ENCODE measurements at regions not wholly inside any gene's neighbourhood (a gene's known extent, or its start where the extent isn't known, plus 50 kb on each side); places are given as distances from the start of the nearest gene placed in this dataset.
A peak's percentile ranks its signal among the peaks of the same experiment; 100 is the strongest.

DNA sequence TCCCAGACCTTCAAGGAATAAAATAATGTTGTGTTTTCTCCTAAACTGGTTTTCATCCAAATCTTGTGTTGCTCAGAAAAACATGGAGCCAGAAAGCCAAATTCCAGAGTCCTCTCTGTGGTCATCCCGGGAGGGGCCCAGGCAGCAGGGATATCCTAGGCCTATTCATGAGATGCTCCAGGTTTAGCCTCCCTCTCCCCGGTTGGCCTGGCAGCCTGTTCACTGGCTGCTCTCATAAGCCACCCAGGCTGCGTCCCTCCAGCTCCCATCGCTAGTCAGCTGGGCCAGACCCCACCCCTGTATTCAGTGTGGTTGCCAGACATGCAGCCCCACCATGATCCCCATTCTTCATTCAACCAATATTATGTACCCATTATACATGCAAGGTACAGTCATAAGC is 113.4 kb upstream of the F3 start:
- in situ Hi-C loops (cut with MboI; ENCODE audit: low pct_unique_long_range_greater_than_20kb, low sequenced_read_pairs): no loop called here
- DNase-seq: no peak

GRCh38 chr1:94654459-94654858 is 112.9 kb upstream of the F3 start:
- in situ Hi-C loops (cut with MboI; ENCODE audit: low pct_unique_long_range_greater_than_20kb, low sequenced_read_pairs): no loop called here
- no peak for DNase-seq

GRCh38 chr1:94654031-94654430 is 112.5 kb upstream of the F3 start:
- in situ Hi-C loops (cut with MboI; ENCODE audit: low pct_unique_long_range_greater_than_20kb, low sequenced_read_pairs): no loop called here

DNA sequence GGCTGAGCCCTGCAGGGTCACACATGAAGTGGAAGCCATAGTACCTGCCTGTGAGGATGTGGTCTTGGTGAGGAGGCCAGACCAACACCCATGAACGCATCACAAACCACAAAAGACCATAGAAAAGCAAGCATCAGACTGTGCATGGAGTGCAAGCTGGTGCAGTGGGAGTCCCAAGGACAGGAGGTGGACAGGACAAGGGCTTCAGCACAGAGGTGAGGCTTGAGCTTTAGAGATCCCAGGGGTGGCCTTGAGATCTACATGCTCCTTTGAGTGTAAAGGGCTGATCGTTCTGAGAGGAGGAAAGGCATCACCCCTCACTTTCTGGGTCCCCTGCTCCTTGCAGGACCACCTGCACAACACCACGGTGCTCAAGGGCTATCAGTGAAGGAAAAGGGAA is 111.9 kb upstream of the F3 start:
- in situ Hi-C loops (cut with MboI; ENCODE audit: low pct_unique_long_range_greater_than_20kb, low sequenced_read_pairs): no loop called here
- DNase-seq: no peak

More at GRCh38 chr1:94654031-94654430, 112.5 kb upstream of the F3 start:
- no peak for DNase-seq

DNA sequence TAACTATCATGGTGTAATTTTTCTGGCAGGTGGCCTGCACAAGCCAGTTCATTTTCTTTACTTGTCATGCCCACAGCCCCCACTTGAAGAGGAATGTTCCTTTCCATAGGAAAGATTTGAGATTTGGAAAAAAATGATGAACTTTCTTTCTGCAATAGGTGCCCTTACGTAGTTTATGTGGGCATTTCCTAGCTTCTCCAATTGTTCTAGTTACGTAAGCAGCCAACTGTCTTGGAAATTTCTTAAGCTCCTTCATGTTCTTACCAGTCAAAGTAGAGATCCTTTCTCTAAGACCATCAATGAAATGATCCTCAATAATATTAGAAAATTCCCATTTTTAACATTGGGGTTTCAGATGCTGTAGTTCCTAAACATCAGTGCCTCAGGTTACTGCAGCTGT is 109.5 kb upstream of the F3 start:
- in situ Hi-C loops (cut with MboI; ENCODE audit: low pct_unique_long_range_greater_than_20kb, low sequenced_read_pairs): no loop called here
- DNase-seq: no peak

DNA sequence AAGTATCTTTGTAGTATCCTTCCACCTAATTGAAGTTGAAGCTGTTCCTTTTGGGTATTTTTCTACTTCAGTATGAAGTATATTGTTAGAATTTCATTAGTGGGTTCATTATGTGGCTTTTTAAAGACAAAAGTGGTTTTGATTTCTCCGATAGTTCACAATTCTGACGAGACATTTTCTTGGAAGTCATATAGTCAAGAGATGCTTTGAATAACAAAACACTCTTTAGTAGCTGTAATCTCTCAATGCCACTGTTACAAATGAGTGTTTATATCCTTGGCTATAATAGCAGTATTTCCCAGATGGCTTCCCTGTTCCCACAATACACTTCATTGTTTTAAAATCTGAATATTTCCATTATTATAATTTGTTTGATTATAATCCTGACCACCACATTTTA is 108.7 kb upstream of the F3 start:
- DNase-seq: no peak
- in situ Hi-C loops (cut with MboI; ENCODE audit: low pct_unique_long_range_greater_than_20kb, low sequenced_read_pairs): no loop called here

GRCh38 chr1:94648225-94649007 is 106.9 kb upstream of the F3 start:
- in situ Hi-C loops (cut with MboI; ENCODE audit: low pct_unique_long_range_greater_than_20kb, low sequenced_read_pairs): no loop called here
- DNase-seq: no peak

DNA sequence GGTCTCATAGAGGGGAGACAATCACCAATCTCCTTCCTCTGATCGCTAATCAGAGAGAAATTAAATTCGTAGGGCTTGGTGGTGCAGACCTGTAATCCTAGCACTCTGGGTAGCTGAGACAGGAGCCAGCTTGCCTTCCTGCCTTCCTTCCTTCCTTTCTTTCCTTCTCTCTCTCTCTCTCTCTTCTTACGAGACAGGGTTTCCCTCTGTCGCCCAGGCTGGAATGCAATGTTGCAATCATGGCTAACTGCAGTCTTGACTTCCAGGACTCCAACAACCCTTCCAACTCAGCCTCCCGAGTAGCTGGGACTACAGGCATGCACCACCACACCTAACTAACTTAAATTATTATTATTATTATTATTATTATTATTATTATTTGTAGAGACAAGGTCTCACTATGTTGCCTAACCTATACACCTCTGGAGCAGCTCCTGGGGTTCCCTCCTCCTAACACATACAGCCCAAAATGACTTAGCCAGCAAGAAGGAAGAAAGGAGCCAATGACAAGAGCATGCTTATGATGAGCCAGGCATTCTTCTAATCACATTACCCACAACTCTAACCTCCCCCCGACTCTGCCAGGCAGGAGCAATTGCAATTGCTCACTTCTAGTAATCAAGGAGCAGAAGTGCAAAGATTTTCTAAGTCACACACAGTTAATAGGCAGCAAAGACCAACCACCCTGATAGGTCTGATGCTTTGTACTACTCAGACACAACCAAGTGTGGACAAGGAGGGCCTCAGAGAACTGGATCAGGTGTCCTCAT is 105.4 kb upstream of the F3 start:
- in situ Hi-C loops (cut with MboI; ENCODE audit: low pct_unique_long_range_greater_than_20kb, low sequenced_read_pairs): no loop called here
- DNase-seq: no peak

- no peak for DNase-seq
- in situ Hi-C loops (cut with MboI; ENCODE audit: low pct_unique_long_range_greater_than_20kb, low sequenced_read_pairs): no loop called here
Measured at GRCh38 chr1:94646141-94646643, 104.6 kb upstream of the F3 start.

GRCh38 chr1:94644352-94644751 is 102.8 kb upstream of the F3 start:
- in situ Hi-C loops (cut with MboI; ENCODE audit: low pct_unique_long_range_greater_than_20kb, low sequenced_read_pairs): no loop called here
- DNase-seq: no peak

- in situ Hi-C loops (cut with MboI; ENCODE audit: low pct_unique_long_range_greater_than_20kb, low sequenced_read_pairs): no loop called here
Measured at GRCh38 chr1:94643819-94644218, 102.3 kb upstream of the F3 start.

GRCh38 chr1:94642617-94643321 is 101.2 kb upstream of the F3 start:
- no peak for DNase-seq
- in situ Hi-C loops (cut with MboI; ENCODE audit: low pct_unique_long_range_greater_than_20kb, low sequenced_read_pairs): no loop called here

More at GRCh38 chr1:94643819-94644218, 102.3 kb upstream of the F3 start:
- DNase-seq: no peak

GRCh38 chr1:94641990-94642389 is 100.4 kb upstream of the F3 start:
- in situ Hi-C loops (cut with MboI; ENCODE audit: low pct_unique_long_range_greater_than_20kb, low sequenced_read_pairs): no loop called here
- no peak for DNase-seq

DNA sequence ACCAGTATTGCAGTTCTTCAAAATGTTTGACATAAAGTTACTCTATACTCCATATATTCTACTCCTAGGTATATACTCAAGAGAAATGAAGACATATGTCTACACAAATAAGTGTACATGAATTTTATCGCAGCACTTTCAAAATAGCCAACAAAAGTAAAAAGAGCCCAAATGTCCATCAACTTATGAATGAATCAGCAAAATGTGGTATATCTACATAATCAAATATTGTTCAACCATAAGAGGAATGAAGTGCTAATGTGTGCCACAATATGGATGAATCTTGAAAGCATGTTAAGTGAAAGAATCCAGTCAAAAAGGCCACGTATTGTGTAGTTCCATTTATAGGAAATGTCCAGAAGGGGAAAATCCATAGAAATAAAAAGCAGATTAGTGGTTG is 98.6 kb upstream of the F3 start:
- in situ Hi-C loops (cut with MboI; ENCODE audit: low pct_unique_long_range_greater_than_20kb, low sequenced_read_pairs): no loop called here
- DNase-seq: no peak

DNA sequence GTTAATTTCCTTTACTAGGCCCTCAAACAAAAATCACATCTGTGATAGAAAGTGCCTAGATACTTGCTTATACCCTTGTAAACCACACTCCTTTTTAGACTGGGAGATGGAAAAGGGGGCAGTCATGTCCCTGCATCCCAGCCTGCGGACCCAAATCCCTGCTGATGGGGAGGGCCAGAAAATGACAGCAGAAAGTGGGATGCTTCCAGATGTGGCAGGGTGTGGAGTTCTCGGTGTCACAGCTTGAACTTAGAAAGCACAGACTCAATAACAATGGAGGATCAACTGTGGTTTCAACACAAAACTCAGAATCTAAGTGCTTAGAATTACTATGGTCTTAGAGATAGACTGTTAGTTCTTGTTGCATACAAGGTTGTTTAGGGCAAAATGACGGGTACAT is 95.6 kb upstream of the F3 start:
- in situ Hi-C loops (cut with MboI; ENCODE audit: low pct_unique_long_range_greater_than_20kb, low sequenced_read_pairs): no loop called here
- no peak for DNase-seq

- in situ Hi-C loops (cut with MboI; ENCODE audit: low pct_unique_long_range_greater_than_20kb, low sequenced_read_pairs): no loop called here
- DNase-seq: no peak
Measured at GRCh38 chr1:94636624-94637023, 95.1 kb upstream of the F3 start.

DNA sequence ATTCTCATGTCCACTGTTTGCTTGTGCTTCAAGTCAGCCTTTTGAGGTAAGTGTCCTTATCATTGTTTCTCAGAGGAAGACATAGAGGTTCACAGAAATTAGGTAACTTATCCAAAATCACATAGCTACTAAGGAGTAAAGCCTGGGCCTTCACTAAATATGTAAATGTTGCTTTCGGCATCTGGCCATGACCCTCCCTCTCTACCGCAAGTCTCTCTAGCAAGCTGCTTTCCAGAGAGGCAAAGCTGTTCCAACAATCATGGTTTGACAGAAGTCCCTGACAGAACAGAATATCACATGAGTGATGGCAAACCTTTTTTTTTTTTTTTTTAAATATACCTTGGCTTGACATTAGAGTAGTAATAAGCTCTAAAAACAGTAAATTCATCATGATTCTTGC is 94.5 kb upstream of the F3 start:
- DNase-seq: no peak
- in situ Hi-C loops (cut with MboI; ENCODE audit: low pct_unique_long_range_greater_than_20kb, low sequenced_read_pairs): no loop called here

DNA sequence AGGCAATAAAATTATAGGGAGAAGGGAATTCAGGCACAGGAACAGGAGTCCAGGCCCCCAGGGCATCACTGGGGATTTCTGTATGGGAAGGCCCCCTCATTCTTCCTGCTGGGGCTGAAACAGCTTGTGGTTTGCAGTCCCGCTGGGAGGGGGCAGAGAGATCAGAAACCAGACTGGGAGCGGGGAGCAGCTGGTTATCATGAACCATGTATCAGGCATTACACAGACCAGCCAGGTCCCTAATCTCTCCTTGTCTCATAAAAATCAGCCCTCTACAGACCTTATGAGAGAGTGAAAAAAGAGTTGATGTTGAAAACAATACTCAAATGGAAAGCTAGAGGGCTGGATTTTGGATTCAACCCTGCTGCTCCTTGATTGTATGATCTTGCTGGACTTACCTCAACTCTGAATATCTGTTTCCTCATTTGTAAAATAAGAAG is 93.4 kb upstream of the F3 start:
- in situ Hi-C loops (cut with MboI; ENCODE audit: low pct_unique_long_range_greater_than_20kb, low sequenced_read_pairs): no loop called here
- DNase-seq: peak; percentile 29

- no peak for DNase-seq
- in situ Hi-C loops (cut with MboI; ENCODE audit: low pct_unique_long_range_greater_than_20kb, low sequenced_read_pairs): no loop called here
Measured at GRCh38 chr1:94633051-94633450, 91.5 kb upstream of the F3 start.

Measured in KBM-7 (cell line).